ENCODE measurements at regions not wholly inside any gene's neighbourhood (a gene's known extent, or its start where the extent isn't known, plus 50 kb on each side); places are given as distances from the start of the nearest gene placed in this dataset.

DNA sequence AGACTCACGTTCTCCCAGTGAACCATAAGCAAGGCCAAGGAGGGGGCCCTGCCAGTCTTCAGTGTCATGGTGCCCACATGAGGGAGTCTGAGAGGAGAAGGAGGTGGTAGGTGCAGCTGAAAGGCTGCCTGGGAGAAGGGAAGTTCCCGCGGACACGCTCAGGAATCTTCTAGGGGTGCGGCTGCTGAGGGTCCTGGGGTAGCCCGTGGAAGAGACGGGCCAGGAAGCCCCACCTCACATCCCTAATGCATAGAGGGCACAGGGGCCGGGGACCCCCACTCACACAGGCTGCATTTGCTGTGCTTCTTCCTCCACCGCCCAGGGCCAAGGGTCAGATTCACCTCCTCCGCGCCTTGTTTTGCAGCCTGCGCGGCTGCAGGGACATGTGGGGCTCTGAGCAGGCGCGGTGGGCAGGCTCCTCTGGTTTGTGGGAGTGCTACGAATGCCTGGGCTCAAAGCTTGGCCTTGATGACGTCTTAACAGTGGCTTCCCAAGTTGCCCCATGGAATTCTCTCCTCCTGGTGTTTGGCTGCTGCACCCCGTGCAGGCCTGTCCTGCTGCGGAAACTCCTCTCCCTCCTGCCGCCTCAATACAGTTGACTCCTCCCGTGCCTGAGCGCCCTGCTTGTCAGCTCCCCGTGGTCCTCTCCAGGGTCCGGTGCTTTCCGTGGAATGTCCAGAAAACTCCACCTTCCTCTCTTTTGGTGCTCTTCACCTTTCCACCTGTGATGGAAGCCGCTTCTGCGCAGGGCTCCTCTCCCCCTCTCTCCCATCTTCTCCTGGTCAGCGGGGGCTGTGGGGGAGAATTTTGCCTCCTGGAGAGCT is 95.7 kb downstream of the VAPA start:
- Histone ChIP-seq H3K4me1 (ENCODE audit: control insufficient read depth, extremely low read depth, insufficient read depth, low read length) (peaks cover 2% of the 10 kb centered on the region), H3K4me2 (ENCODE audit: control insufficient read depth, extremely low read depth, insufficient read depth, low read depth, low read length) (no peak overlapping the region), H3K9ac (ENCODE audit: control insufficient read depth, extremely low read depth, insufficient read depth, low read length) (no peak overlapping the region), H3K9me1 (ENCODE audit: control insufficient read depth, extremely low read depth, insufficient read depth, low read length) (no peaks in the 10 kb centered on the region), H4K20me1 (ENCODE audit: control insufficient read depth, extremely low read depth, insufficient read depth, low read length) (no peaks in the 10 kb centered on the region), H3K4me3 (ENCODE audit: control insufficient read depth in 2 of 3, extremely low read depth in 1 of 3, insufficient read depth in 2 of 3, low read depth in 1 of 3, low read length in 3 of 3) (no peak overlapping the region), H3K9me3 (ENCODE audit: control insufficient read depth, low read depth, low read length) (no peaks in the 10 kb centered on the region), H3K79me2 (ENCODE audit: control insufficient read depth, insufficient read depth, low read length) (no peaks in the 10 kb centered on the region), H3K27ac (ENCODE audit: control insufficient read depth, insufficient read depth, low read length) (no peak overlapping the region), H3K27me3 (ENCODE audit: control insufficient read depth, extremely low read depth, insufficient read depth, low read length) (no peaks in the 10 kb centered on the region), H2AFZ (ENCODE audit: control insufficient read depth, low read length) (no peak overlapping the region), H3K36me3 (ENCODE audit: control insufficient read depth in 2 of 2, extremely low read depth in 1 of 2, insufficient read depth in 2 of 2, low read length in 2 of 2) (no peaks in the 10 kb centered on the region)
- DNase-seq (ENCODE audit: low read depth, low spot score) (no peak), FAIRE-seq (no peak)
- dilution Hi-C loops (cut with MboI; ENCODE audit: extremely low pct_ligation_motif_present, low sequenced_read_pairs) = no loop called here
- TF ChIP-seq EZH2 (IDR thresholded peaks at IDR 0.05; ENCODE audit: low read length) = no peak
- TF ChIP-seq, protein P1, sequence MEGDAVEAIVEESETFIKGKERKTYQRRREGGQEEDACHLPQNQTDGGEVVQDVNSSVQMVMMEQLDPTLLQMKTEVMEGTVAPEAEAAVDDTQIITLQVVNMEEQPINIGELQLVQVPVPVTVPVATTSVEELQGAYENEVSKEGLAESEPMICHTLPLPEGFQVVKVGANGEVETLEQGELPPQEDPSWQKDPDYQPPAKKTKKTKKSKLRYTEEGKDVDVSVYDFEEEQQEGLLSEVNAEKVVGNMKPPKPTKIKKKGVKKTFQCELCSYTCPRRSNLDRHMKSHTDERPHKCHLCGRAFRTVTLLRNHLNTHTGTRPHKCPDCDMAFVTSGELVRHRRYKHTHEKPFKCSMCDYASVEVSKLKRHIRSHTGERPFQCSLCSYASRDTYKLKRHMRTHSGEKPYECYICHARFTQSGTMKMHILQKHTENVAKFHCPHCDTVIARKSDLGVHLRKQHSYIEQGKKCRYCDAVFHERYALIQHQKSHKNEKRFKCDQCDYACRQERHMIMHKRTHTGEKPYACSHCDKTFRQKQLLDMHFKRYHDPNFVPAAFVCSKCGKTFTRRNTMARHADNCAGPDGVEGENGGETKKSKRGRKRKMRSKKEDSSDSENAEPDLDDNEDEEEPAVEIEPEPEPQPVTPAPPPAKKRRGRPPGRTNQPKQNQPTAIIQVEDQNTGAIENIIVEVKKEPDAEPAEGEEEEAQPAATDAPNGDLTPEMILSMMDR (optimal IDR thresholded peaks at IDR 0.05 in 1 of 3, IDR thresholded peaks at IDR 0.05 in 1 of 3, conservative IDR thresholded peaks at IDR 0.05 in 1 of 3; ENCODE audit: extremely low read depth in 1 of 3, insufficient read depth in 2 of 3, low read length in 3 of 3) = no peak

DNA sequence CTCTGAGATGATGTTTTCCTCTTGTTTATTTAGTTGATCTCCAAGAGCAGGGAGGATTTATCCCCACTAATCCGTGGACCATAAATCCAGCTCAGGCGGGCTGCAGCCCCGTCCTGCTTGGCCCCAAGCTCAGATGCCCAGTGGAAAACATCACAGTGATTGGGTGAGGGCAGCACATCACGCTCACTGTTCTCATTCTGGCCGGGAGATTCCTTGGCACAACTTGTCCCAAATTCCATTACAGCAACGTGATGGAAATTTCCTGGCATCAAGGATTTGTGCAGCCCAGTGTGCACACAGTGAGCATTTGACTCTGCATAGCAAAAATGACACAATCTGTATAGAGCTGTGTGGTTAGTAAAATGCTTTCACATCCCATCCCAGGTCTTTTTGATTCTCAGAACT is 96.8 kb downstream of the VAPA start:
- no peak overlapping the region for H2AFZ ChIP-seq (ENCODE audit: control insufficient read depth, low read length)
- H3K79me2 ChIP-seq (ENCODE audit: control insufficient read depth, insufficient read depth, low read length) = no peaks in the 10 kb centered on the region
- no peak for FAIRE-seq
- no peak overlapping the region for H3K4me3 ChIP-seq (ENCODE audit: control insufficient read depth in 2 of 3, extremely low read depth in 1 of 3, insufficient read depth in 2 of 3, low read depth in 1 of 3, low read length in 3 of 3)
- H3K36me3 ChIP-seq (ENCODE audit: control insufficient read depth in 2 of 2, extremely low read depth in 1 of 2, insufficient read depth in 2 of 2, low read length in 2 of 2) = no peaks in the 10 kb centered on the region
- TF ChIP-seq, protein P1 (optimal IDR thresholded peaks at IDR 0.05 in 1 of 3, IDR thresholded peaks at IDR 0.05 in 1 of 3, conservative IDR thresholded peaks at IDR 0.05 in 1 of 3; ENCODE audit: extremely low read depth in 1 of 3, insufficient read depth in 2 of 3, low read length in 3 of 3) = no peak
- no peak for TF ChIP-seq EZH2 (IDR thresholded peaks at IDR 0.05; ENCODE audit: low read length)
- H3K4me2 ChIP-seq (ENCODE audit: control insufficient read depth, extremely low read depth, insufficient read depth, low read depth, low read length) = no peak overlapping the region
- no peaks in the 10 kb centered on the region for H3K27me3 ChIP-seq (ENCODE audit: control insufficient read depth, extremely low read depth, insufficient read depth, low read length)
- no peaks in the 10 kb centered on the region for H3K9me1 ChIP-seq (ENCODE audit: control insufficient read depth, extremely low read depth, insufficient read depth, low read length)
- no peak for DNase-seq (ENCODE audit: low read depth, low spot score)
- H4K20me1 ChIP-seq (ENCODE audit: control insufficient read depth, extremely low read depth, insufficient read depth, low read length) = no peaks in the 10 kb centered on the region
- H3K27ac ChIP-seq (ENCODE audit: control insufficient read depth, insufficient read depth, low read length) = no peak overlapping the region
- H3K9me3 ChIP-seq (ENCODE audit: control insufficient read depth, low read depth, low read length) = no peaks in the 10 kb centered on the region
- H3K4me1 ChIP-seq (ENCODE audit: control insufficient read depth, extremely low read depth, insufficient read depth, low read length) = peaks cover 13% of the 10 kb centered on the region
- no peak overlapping the region for H3K9ac ChIP-seq (ENCODE audit: control insufficient read depth, extremely low read depth, insufficient read depth, low read length)
- dilution Hi-C loops (cut with MboI; ENCODE audit: extremely low pct_ligation_motif_present, low sequenced_read_pairs) = no loop called here

Data from keratinocyte (primary cell).